ENCODE measurements at regions not wholly inside any gene's neighbourhood (a gene's known extent, or its start where the extent isn't known, plus 50 kb on each side); places are given as distances from the start of the nearest gene placed in this dataset.
"Not testable (repeated sequence)": the region's sequence is repeated elsewhere in the genome, so short reads cannot be mapped to it uniquely, and the experiment has no call there.

DNA sequence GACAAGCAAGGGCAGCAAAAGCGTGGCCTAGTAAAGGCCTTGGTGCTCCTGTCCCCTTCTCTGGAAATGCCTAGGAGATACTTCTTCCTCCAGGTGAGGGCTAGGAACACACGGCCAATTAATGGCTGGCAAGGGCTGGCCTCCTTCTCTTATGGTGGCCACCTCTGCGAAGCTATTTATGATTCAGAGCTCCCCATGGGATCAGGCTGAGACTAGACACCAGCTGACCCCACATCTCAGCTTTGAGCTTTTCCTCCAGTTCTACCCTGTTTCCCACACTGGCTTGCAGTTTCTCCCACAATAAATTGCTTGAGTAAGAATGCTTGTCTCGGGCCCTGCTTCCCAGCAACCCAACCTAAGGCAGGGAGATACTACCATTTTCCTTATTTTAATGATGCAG, 53.7 kb downstream of the CAMK2N1 start:
- no peak for DNase-seq (ENCODE audit: low read depth)

DNA sequence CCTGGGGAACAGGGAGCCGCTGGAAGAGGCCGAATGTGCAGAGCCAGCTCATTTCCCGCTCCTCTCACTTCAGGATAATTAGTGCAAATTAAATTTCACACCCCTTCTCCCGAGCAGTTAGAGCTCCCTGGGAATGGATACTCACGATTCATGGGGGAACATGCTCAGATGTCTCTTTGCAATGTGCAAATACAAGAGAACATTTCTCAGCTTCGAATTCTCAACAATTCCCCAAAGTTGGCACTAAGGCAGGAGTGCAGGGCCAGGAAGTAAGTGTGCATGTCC, 54.9 kb downstream of the CAMK2N1 start:
- DNase-seq (ENCODE audit: low read depth): no peak

DNA sequence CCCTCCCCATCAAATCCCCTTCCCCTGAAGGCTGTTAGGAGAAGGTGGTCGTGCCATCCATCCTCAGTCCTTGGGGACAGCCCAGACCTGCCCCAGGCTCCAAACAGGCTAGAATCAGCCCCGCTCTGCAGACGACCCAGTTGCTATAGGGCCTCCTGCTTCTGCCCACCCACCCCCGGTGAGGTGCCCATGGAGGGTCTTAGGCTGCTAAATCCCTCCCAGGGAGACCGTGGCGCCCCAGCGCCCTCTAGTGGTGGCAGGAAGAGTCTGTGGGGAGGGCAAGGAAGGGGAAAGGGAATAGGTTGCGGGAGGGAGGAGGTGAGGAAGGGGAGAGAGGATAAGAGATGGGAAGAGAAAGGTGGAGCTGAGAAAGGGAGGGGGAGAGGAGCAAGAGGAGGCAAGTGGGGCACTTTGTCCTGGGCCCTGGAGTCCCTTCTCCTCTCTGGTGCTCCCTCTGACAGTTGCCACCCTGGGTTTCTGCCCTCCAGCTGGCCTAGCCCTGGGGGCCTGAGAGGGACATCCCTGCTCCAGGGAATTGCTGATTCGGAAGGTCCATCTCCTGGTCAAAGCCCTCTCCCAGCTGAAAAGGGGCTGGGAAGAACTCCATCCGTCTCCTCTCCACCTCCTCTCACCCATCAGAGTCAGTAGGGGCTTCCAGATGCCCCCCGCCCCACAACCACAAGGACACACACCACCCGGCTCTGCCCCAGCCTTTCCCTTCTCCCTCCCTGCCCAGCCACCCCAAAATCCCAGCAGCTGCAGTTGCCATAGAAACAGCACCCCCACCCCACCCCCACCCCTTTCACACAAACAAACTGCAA, 55.4 kb downstream of the CAMK2N1 start:
- DNase-seq (ENCODE audit: low read depth): peak; percentile 10

DNA sequence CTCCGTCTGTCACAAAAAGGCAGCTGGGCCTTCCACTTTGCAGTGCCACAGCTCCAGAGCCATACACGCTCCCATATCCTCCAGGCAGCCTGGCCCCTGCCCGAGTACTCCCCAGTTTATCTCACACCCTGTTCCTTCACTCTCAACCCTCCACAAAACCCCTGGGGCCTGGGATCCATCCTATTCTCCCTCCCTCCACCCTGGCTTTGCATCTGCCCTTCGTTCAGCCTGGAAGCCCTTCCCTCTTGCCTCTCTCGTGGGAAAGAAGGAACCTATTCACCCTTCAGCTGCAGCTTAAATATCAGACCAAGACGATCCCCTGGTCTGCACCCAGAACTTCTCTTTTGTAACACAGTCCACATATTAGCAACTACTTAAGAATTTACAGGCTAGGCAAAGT, 56.7 kb downstream of the CAMK2N1 start:
- no peak for DNase-seq (ENCODE audit: low read depth)

DNA sequence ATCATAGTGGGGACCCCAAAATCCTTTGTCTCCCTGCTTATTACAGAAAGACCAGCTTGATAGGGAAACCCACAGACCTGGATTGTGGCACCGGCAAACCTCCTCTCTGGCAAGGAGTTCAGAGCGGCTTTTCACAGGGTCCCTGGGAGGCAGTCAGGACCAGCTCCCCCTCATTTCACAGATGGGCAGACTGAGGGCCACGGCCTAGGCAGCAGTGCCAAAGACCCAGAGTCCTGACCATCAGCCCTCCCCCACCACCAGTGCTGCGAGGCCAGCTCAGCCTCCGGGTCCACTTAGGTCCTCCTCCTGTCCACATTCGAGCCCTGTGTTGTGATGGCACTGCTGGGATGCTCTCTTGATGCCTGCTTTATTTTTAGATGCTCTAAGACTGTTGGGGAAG, 57.2 kb downstream of the CAMK2N1 start:
- DNase-seq (ENCODE audit: low read depth): no peak

DNA sequence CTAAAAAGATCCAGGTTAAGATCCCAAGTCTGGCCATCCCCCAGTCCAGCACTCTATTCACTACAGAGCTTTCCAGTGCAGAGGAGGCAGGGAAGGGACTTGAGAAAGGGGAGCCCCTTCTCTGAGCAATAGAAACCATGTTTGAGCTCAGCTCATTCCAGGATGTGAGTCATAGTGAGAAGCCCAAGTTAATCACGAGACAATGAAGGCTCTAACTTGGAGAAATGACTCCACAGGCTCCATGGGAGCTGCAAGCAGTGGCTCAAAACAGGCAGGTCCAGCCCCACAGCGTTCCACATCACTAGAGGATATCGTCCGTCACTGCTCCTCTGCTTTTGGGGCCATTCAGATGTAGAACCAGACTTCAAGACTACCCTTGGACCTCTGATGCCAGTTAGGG, 59.1 kb downstream of the CAMK2N1 start:
- no peak for DNase-seq (ENCODE audit: low read depth)

DNA sequence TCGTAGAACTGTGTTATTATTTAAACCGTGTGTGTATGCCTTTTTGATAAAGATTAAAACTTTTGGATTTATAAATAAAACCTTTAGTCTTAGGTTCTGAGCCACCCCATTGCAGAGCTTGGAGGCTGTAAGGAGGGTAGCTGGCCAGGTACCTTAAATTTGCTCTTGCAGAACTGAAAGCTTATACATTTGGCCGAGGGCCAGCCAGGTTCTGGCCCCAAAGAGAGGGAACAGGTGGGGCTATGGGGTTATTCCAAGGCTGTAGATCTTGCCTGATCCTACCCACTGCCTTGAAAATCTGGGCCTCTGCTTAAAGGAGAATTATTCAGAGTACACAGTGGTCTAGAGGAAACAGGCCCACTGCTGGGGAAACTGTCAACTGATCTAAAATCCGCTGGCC, 59.6 kb downstream of the CAMK2N1 start:
- no peak for DNase-seq (ENCODE audit: low read depth)

DNA sequence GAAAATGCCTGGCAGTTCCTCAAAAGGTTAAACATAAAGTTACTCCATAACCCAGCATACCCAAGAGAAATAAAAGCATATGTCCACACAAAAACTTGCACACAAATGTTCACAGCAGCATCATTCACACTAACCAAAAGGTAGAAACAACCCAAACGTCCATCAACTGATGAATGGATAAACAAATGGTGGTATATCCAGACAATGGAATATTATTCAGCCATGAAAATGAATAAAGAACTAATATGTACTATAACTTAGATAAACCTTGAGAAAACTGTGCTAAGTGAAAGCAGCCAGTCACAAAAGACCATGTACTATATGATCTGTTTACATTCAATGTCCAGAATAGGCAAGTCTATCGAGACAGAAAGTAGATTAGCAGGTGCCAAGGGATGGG, 60.4 kb downstream of the CAMK2N1 start:
- DNase-seq (ENCODE audit: low read depth): no peak

DNA sequence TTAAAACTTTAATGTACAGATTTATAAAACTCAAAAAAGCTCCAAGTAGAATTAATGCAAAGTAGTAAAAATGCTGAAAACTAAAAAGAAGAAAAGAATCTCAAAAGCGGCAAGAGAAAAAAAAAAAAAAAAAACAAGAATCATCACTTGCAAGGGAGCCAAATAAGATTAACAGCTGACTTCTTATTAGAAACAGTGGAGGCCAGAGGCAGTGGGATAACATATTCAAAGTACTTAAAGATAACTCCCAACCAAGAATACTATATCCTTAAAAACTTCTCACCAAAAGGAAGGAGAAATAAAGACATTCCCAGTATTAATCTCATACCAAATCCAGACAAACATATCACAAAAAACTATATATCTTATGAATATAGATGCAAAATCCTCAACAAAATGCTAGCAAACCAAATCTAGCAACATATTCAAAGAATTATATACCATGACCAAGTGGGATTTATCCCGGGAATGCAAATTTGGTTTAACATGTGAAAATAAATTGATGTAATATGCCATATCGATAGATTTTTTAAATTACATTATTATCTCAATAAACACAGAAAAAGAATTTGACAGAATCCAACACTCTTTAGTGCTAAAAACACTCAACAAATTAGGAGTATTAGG, 62.7 kb downstream of the CAMK2N1 start:
- DNase-seq (ENCODE audit: low read depth): no peak

DNA sequence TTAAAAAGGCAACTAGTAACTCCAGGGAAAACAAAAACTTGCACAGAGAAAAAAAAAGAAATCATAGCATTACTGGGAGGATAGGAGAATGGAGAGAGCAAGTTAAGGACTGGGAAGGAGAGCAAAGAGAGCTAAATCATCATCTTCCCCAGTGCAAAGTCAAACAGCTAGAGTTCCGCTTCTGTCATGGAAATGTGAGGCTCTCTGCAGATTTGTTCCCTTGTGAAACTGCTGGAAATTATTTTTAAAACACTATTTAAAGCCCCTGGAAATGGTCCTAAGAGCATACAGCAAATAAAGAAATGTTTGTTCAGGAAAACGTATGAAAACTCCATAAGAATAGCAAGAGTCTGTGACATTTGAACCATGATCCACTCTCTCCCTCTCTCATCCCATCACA, 64.6 kb downstream of the CAMK2N1 start:
- no peak for DNase-seq (ENCODE audit: low read depth)

DNA sequence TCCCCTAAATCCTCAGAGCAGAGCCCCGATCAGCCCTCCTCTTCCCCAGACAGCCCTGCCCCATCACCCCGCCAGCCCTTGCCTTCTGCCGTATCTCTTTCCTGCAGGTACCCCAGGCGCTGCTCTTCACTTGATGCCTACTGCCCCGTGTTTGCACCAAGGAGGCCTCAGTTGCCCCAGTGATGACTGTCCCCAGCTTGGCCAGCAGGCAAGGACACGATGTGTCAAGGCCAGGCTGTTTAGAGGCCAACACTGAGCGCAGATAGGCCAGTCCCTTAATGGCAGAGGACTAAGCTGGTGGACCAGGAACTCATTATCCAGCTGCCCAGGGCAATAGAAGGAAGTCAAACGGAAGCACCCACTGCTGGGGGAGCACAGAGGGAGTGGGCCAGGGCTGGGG, 68.4 kb downstream of the CAMK2N1 start:
- no peak for DNase-seq (ENCODE audit: low read depth)

DNA sequence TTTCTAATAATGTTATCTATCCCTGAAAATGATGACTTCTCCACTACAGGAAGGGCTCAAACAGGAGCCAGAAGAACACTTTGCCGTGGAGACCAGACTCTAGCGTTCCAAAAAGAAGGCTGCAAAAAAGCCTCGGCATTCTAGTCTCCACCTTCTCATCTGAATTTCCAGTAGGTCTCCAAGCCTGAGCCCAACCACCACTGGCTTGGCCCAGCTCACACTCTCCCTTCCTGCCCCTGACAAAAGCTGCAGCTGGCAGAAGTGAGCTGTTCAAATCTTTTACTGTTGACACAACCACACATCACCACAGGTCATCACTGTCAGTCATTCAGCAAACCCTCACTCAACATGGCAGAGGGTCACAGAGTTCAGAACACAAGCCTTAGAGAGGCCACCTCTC, 69.3 kb downstream of the CAMK2N1 start:
- DNase-seq (ENCODE audit: low read depth): no peak

DNA sequence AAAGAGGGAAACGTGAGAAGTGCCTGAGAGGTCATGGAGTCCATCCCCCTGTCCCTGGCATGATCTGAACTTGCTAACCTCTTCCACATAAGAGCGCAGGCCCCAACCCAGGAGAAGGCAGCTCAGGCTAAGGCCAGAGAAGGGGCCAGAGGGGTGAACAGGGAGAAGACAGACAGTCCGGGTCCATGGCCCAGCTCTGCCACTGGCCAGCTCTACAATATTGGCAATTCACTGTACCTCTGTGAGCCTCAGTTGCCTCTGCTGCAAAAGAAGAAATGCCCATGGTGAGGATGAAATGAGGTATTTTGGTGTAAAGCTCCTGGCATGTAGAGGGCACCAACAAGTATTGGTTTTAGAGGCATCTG, 72.3 kb downstream of the CAMK2N1 start:
- no peak for DNase-seq (ENCODE audit: low read depth)

DNA sequence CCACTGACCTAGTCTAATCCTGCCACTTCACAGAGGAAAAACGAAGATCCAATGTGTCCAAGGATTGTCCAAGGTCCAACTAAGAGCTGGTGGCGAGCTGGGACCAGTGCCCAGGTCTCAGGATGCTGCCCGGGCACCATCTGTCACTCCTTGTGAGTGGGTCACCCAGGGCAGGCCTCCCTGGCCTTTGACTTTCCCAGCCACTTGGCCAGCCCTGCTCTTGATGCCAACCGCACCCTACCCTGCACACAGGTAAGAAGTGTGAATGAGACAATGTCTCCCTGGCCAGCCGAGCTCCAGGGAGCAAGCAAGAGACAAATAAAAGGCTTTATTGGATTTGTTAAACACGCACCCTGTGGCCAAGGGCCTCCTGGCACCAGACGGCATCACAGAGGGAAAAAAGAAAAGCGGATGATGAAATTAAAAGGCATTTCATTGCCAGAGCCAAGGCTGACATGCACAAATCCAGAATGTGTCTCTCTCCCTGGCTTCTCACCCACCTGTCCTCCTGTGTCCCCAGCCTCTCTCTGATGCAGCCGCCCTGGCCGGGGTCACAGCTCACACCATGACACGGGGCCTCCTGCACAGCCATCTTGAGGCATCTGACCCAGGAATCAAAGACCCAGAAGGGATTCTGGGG, 72.8 kb downstream of the CAMK2N1 start:
- no peak for DNase-seq (ENCODE audit: low read depth)

DNA sequence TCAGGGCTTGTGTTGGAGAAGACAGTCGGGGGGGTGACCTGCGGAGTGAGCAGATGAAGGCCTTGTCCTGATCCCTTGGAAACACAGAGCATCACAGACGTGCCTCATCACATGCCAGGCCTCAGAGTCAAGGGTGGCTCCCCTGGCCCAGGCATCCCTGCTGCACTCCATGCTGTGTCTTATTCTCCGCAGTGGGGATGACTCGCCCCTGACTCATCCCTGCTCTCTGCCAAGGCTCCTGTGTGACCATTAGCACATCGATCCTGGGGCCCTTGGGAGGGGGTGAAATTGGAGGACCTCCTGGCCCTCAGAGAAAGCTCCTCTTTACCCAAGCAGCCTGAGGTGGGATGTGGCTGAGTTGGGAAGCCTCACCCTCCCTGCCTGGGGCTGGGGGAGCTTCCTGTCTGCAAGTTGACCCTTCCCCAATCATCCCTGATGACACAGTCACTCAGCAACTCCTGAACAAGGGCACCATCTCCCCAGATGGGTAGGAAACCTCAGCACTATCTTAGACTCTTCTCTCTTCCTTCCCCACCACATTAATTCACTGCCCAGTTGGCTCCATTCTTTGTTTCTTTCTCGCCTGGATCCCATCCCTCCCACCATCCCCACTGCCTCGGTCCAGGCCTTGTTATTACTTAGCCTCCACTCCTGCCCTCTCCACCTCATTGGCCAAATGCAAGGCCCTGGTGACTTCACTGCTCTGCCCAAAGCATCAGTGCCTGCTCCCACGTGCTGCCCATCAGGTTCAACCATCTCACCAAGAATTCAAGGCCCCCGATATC, 74.6 kb downstream of the CAMK2N1 start:
- no peak for DNase-seq (ENCODE audit: low read depth)

DNA sequence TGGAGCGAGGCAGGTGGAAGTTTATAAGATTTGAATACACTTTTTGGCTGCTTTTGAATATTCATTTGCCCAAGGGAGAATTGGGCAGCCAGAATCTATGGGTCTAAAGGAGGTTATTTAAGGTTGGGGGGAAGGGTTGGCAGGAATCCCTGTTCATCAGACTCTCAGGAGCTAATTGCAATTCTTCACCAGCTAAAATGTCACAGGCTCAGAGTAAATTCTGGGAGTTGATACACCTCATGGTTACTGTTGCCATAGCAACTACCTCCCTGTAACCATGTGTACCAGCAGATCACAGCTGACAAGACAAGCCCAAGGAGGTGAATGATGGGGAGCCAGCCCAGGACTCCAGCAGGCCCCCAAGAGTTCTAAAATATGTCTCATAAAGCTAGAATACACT, 75.5 kb downstream of the CAMK2N1 start:
- no peak for DNase-seq (ENCODE audit: low read depth)

DNA sequence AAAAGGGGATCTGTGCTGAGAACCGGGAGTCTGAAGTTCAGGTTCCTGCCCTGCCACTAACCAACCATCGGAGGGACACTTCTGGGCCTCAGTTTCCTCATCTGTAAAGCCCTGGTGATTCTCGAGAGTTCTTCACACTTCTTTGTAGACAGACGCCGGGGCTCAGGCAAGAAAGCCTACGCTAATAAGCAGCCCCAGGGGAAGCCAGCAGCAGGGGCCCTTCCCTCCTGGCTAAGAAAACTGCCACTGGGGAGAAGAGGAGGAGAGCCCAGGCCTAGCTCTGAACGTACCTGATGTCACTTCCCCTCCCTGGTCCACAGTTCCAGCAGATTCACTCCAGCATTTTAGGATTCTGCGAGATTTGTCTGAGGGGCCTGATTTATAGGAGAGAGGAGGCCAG, 76.0 kb downstream of the CAMK2N1 start:
- no peak for DNase-seq (ENCODE audit: low read depth)

DNA sequence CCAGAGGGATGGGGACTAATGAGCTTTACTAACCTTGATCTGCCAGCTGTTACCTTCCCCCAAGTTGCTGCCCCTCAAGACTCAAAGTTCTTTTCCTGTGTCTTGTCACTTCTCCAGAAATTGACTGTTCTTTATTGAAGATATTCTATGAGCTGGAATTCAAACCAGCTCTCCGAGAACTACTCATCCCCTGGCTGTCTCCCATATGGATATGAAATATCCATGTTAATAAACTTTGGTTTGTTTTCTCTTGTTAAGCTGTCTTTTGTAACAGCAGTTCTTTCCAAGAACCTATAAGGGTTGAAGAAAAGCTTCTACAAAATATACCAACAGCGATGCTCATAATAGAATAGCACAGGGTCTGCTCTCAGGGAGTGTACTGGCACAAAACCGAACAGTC, 77.0 kb downstream of the CAMK2N1 start:
- DNase-seq (ENCODE audit: low read depth): no peak

DNA sequence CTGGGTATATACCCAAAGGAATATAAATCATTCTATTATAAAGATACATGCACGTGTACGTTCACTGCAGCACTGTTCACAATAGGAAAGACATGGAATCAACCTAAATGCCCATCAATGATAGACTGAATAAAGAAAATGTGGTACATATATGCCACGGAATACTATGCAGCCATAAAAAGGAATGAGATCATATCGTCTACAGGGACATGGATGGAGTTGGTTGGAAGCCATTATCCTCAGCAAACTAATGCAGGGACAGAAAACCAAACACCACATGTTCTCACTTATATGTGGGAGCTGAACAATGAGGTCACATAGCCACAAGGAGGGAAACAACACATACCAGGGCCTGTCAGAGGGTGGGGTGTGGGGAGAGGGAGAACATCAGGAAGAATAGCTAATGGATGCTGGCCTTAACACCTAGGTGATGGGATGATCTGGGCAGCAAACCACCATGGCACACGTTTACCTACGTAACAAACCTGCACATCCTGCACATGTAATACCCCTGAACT, 77.8 kb downstream of the CAMK2N1 start:
- DNase-seq (ENCODE audit: low read depth): not testable (repeated sequence)

DNA sequence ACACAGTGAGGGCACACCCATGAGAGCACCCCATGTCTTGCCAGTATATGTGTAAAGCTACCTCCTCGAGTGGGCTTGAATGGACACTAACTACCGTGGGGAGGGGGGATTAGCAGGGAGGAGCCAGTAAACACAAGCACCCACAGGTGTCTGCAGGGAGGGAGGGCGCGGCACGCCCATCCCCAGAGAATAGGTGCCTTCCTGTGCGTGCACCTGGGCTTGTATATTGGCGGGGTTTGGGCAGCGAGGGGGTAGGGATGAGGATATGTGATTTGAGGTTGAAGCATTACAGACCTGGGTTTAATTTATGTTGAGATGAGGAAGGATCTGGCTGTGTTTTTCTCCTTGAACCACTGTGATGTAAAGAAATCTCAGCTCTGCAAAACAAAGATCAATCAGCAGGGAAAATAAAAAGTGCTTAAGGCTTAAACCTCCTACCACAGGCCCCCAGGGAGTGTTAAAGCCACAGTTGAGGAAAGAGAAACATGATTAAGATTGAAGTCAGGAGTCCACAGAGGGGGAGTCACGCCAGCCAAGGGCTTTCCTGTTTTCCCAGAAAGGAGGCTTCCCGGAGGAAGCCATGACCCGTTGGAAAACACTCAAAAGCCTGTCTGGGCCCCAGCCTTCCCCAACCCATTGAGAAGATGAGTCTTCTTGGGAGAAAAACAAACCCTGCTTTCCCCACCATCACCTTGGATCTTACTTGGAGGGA, 80.0 kb downstream of the CAMK2N1 start:
- DNase-seq (ENCODE audit: low read depth): no peak

DNA sequence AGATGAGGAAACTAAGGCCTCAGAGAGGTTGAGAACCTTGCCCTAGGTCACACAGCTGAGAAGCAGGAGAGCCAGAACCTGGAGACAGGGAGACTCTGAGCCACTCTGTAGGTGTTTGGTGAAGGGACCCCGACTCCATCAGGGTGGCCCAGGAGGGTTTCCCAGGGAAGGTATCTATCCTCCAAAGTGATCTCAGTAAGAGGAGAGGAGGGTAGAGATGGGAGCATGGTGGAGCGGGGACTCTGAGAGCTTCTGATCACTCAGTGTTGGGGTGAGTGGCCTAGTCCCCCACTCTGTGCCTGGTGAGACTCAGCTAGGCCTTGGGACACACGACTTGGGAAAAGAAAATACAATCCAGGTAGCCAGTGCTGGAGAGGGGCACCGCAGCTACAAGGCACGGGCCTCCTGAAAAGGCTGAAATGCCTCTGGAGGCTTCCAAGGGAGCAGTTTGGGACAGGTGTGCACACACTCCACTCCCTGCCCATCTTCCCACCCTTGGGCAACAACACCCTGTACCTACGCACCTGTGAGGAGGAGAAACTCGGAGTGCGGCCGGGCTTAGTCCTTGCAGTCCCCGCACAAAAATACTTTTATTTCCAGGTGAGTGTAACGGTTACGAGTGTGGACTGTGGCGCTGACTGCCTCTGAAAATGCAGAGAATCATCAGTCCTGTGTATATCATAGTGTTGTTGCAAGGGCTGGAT, 80.8 kb downstream of the CAMK2N1 start:
- no peak for DNase-seq (ENCODE audit: low read depth)

Measured in activated T-cell treated with anti-CD3 and anti-CD28 coated beads for 24 hours (primary cell).